ENCODE measurements at regions not wholly inside any gene's neighbourhood (a gene's known extent, or its start where the extent isn't known, plus 50 kb on each side); places are given as distances from the start of the nearest gene placed in this dataset.

DNA sequence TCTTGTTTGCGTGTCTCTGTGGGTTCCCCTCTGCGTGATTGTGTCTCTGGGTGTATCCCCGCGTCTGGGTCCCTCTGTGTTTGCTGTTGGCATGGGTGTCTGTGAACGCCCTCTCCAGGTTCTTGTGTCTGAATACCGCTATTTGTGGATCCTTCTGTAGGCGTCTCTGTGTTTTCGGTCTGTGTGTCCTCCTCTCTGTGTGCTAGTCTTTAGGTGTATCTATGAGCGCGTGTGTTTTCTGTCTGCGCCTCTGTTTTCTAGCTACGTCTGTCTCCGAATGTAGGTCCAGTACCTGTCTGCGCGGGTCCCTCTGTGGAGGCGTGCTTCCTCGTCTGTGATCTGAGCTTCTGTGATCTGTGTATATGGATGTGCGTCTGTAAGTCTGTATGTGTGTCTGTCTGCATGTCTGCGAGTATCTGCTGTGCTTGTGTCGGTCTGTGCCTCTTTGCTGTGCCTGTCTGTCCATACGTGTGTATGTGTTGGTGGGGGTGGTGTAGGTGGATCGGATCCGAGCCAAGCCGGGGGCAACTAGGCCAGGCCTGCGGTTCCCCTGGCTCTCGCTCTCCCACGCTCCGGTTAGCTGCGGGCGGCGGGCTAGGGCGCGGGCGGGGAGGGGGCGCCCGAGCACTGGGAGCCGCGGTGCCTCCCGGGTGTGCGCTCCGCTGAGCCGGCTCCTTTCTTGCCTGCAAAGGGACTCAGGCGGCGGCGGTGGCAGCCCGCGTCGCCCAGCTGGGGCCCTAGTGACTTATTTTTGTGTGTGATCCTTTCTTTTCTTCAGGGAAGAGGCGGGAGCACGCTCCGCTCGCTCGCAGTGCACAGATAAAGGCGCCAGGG is 105.3 kb upstream of the E2F8 start:
- peak overlapping the region; percentile 46 to 53 for H3K4me3 Mint-ChIP-seq

DNA sequence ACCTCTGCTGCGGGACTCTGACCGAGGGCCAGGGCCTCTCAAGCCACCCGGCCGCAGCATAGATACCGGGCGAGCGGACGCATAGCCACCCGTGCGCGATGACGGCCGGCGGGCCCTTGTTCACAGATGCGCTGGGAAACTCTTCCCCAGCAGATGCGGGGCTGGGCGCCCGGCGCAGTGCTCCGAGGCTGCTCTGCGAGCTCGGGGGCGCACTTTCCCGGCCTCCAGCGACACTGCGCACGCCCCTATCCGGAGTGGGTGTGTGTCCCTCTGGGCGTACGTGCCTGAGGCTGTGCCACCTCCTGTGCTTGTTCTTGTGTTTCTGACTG is 104.7 kb upstream of the E2F8 start:
- no peaks in the 10 kb centered on the region for H3K9me3 Mint-ChIP-seq
- peak in 1 of 3 experiments; percentile 3 for DNase-seq
- peaks cover 79 to 85% of the 10 kb centered on the region in 2 donors for H3K27me3 Mint-ChIP-seq
- H3K27ac Mint-ChIP-seq, result no peak overlapping the region
- H3K4me1 Mint-ChIP-seq (ENCODE audit: low read depth in 2 of 2), result peaks cover 6% of the 10 kb centered on the region in 2 donors
- no peaks in the 10 kb centered on the region for H3K36me3 Mint-ChIP-seq (ENCODE audit: insufficient read depth)
- peak overlapping the region; percentile 46 to 53 for H3K4me3 Mint-ChIP-seq
- peak; percentile 24 for ATAC-seq (replicated peaks)

More for the DNA sequence above, 105.3 kb upstream of the E2F8 start:
- Mint-ChIP-seq H3K27me3 (peaks cover 79 to 85% of the 10 kb centered on the region in 2 donors), H3K36me3 (ENCODE audit: insufficient read depth) (no peaks in the 10 kb centered on the region), H3K4me1 (ENCODE audit: low read depth in 2 of 2) (peaks cover 6% of the 10 kb centered on the region in 2 donors), H3K27ac (no peak overlapping the region), H3K9me3 (no peaks in the 10 kb centered on the region)
- ATAC-seq (replicated peaks) (no peak), DNase-seq (no peak)

GRCh38 chr11:19344661-19345518 is 104.1 kb upstream of the E2F8 start:
- ATAC-seq (replicated peaks) (no peak), DNase-seq (no peak)
- Mint-ChIP-seq H3K4me1 (ENCODE audit: low read depth in 2 of 2) (peaks cover 6% of the 10 kb centered on the region in 2 donors), H3K4me3 (peak overlapping the region; percentile 46 to 53), H3K36me3 (ENCODE audit: insufficient read depth) (no peaks in the 10 kb centered on the region), H3K27ac (no peak overlapping the region), H3K9me3 (no peaks in the 10 kb centered on the region), H3K27me3 (peaks cover 79 to 85% of the 10 kb centered on the region in 2 donors)

DNA sequence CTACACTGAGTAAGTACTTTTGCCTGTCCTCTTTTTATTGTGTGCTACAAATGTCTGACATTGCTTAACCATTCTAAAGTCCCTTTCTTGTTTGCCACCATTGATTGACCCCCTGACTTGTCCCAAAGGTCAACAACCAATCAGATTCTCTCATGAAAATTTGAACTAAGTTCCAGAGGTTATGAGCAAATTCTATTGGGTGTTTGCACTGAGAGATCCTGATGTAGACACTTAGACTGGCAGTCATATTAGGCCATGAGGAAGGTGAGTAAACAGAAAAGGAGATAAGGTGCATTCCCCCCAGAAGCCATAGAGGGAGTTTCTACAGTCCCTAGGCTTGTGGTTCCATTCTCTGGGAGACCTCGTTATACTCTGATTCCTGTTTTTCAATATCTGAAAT is 101.3 kb upstream of the E2F8 start:
- no peak overlapping the region for H3K4me3 Mint-ChIP-seq
- H3K27ac Mint-ChIP-seq, result no peak overlapping the region
- ATAC-seq (replicated peaks) (no peak), DNase-seq (no peak)
- peaks cover 6% of the 10 kb centered on the region in 2 donors for H3K4me1 Mint-ChIP-seq (ENCODE audit: low read depth in 2 of 2)
- H3K9me3 Mint-ChIP-seq, result no peaks in the 10 kb centered on the region
- H3K27me3 Mint-ChIP-seq, result peaks cover 66 to 75% of the 10 kb centered on the region in 2 donors
- H3K36me3 Mint-ChIP-seq (ENCODE audit: insufficient read depth), result no peaks in the 10 kb centered on the region

- DNase-seq, result no peak
- peaks cover 53 to 59% of the 10 kb centered on the region in 2 donors for H3K27me3 Mint-ChIP-seq
- H3K9me3 Mint-ChIP-seq, result no peaks in the 10 kb centered on the region
Measured at GRCh38 chr11:19338375-19338774, 97.6 kb upstream of the E2F8 start.

GRCh38 chr11:19337779-19338178 is 97.0 kb upstream of the E2F8 start:
- Mint-ChIP-seq H3K9me3 (no peaks in the 10 kb centered on the region), H3K4me3 (no peak overlapping the region), H3K36me3 (ENCODE audit: insufficient read depth) (no peaks in the 10 kb centered on the region), H3K27me3 (peaks cover 51 to 59% of the 10 kb centered on the region in 2 donors), H3K27ac (no peak overlapping the region), H3K4me1 (ENCODE audit: low read depth in 2 of 2) (no peaks in the 10 kb centered on the region)
- ATAC-seq (replicated peaks) (no peak), DNase-seq (no peak)

More at GRCh38 chr11:19338375-19338774, 97.6 kb upstream of the E2F8 start:
- ATAC-seq (replicated peaks), result no peak
- no peaks in the 10 kb centered on the region for H3K36me3 Mint-ChIP-seq (ENCODE audit: insufficient read depth)
- H3K27ac Mint-ChIP-seq, result no peak overlapping the region
- no peaks in the 10 kb centered on the region for H3K4me1 Mint-ChIP-seq (ENCODE audit: low read depth in 2 of 2)
- H3K4me3 Mint-ChIP-seq, result no peak overlapping the region

DNA sequence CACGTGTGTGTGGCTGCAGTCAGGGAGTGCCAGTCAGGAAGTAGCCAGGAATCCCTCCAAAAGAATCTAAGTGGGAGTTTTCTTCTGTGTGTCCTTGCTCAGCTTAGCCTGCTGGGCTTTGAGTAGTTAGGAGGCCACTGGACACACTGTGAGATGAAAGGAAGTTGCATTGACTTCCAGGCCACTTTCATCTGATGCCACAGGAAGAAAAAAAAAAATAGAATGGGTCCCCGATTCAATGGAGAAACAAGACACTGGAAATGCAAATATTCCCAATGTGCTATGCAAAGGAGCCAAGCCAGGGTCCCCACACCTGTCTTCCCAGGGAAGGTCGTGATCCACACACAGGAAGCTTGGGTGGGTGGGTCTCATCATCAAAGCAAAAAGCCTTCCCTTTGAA is 95.6 kb upstream of the E2F8 start:
- no peak overlapping the region for H3K4me3 Mint-ChIP-seq
- H3K9me3 Mint-ChIP-seq, result no peaks in the 10 kb centered on the region
- DNase-seq (no peak), ATAC-seq (replicated peaks) (no peak)
- no peaks in the 10 kb centered on the region for H3K36me3 Mint-ChIP-seq (ENCODE audit: insufficient read depth)
- peaks cover 49 to 55% of the 10 kb centered on the region in 2 donors for H3K27me3 Mint-ChIP-seq
- no peak overlapping the region for H3K27ac Mint-ChIP-seq
- H3K4me1 Mint-ChIP-seq (ENCODE audit: low read depth in 2 of 2), result no peaks in the 10 kb centered on the region

GRCh38 chr11:19332476-19332875 is 91.7 kb upstream of the E2F8 start:
- ATAC-seq (replicated peaks) (no peak), DNase-seq (no peak)
- H3K27ac Mint-ChIP-seq, result no peak overlapping the region
- no peaks in the 10 kb centered on the region for H3K36me3 Mint-ChIP-seq (ENCODE audit: insufficient read depth)
- H3K9me3 Mint-ChIP-seq, result no peaks in the 10 kb centered on the region
- peaks cover 18 to 47% of the 10 kb centered on the region in 2 donors for H3K27me3 Mint-ChIP-seq
- H3K4me3 Mint-ChIP-seq, result no peak overlapping the region
- no peaks in the 10 kb centered on the region for H3K4me1 Mint-ChIP-seq (ENCODE audit: low read depth in 2 of 2)

GRCh38 chr11:19330416-19330815 is 89.7 kb upstream of the E2F8 start:
- H3K4me1 Mint-ChIP-seq (ENCODE audit: low read depth in 2 of 2), result no peaks in the 10 kb centered on the region
- H3K9me3 Mint-ChIP-seq, result no peaks in the 10 kb centered on the region
- H3K4me3 Mint-ChIP-seq, result no peak overlapping the region
- peaks cover 18 to 34% of the 10 kb centered on the region in 2 donors for H3K27me3 Mint-ChIP-seq
- no peaks in the 10 kb centered on the region for H3K36me3 Mint-ChIP-seq (ENCODE audit: insufficient read depth)
- DNase-seq (no peak), ATAC-seq (replicated peaks) (no peak)
- H3K27ac Mint-ChIP-seq, result peak overlapping the region in 1 of 2 donors; percentile 35

GRCh38 chr11:19329970-19330369 is 89.2 kb upstream of the E2F8 start:
- H3K27me3 Mint-ChIP-seq, result peaks cover 18 to 33% of the 10 kb centered on the region in 2 donors
- H3K36me3 Mint-ChIP-seq (ENCODE audit: insufficient read depth), result no peaks in the 10 kb centered on the region
- no peak overlapping the region for H3K4me3 Mint-ChIP-seq
- DNase-seq (no peak), ATAC-seq (replicated peaks) (no peak)
- no peaks in the 10 kb centered on the region for H3K9me3 Mint-ChIP-seq
- no peaks in the 10 kb centered on the region for H3K4me1 Mint-ChIP-seq (ENCODE audit: low read depth in 2 of 2)
- H3K27ac Mint-ChIP-seq, result no peak overlapping the region

- Mint-ChIP-seq H3K36me3 (ENCODE audit: insufficient read depth) (no peaks in the 10 kb centered on the region), H3K4me3 (no peak overlapping the region), H3K27me3 (peaks cover 10 to 28% of the 10 kb centered on the region in 2 donors), H3K4me1 (ENCODE audit: low read depth in 2 of 2) (no peaks in the 10 kb centered on the region), H3K9me3 (no peaks in the 10 kb centered on the region), H3K27ac (no peak overlapping the region)
- ATAC-seq (replicated peaks), result no peak
- DNase-seq, result no peak
Measured at GRCh38 chr11:19328586-19329311, 88.0 kb upstream of the E2F8 start.

GRCh38 chr11:19327280-19327679 is 86.5 kb upstream of the E2F8 start:
- H3K4me3 Mint-ChIP-seq, result no peak overlapping the region
- no peaks in the 10 kb centered on the region for H3K4me1 Mint-ChIP-seq (ENCODE audit: low read depth in 2 of 2)
- no peaks in the 10 kb centered on the region for H3K9me3 Mint-ChIP-seq
- H3K27ac Mint-ChIP-seq, result no peak overlapping the region
- peaks cover 6 to 24% of the 10 kb centered on the region in 2 donors for H3K27me3 Mint-ChIP-seq
- no peaks in the 10 kb centered on the region for H3K36me3 Mint-ChIP-seq (ENCODE audit: insufficient read depth)
- ATAC-seq (replicated peaks) (no peak), DNase-seq (no peak)

- Mint-ChIP-seq H3K9me3 (no peaks in the 10 kb centered on the region), H3K4me3 (no peak overlapping the region), H3K36me3 (ENCODE audit: insufficient read depth) (no peaks in the 10 kb centered on the region), H3K27me3 (peaks cover 10 to 32% of the 10 kb centered on the region in 2 donors), H3K4me1 (ENCODE audit: low read depth in 2 of 2) (no peaks in the 10 kb centered on the region), H3K27ac (no peak overlapping the region)
- DNase-seq, result no peak
- ATAC-seq (replicated peaks), result no peak
Measured at GRCh38 chr11:19326499-19326898, 85.8 kb upstream of the E2F8 start.

Measured in effector memory CD8-positive, alpha-beta T cell (primary cell).